Mucosa of descending colon (tissue), 3 donors: ENCODE measurements at regions not wholly inside any gene's neighbourhood (a gene's known extent, or its start where the extent isn't known, plus 50 kb on each side); places are given as distances from the start of the nearest gene placed in this dataset.

ENCODE experiments used
- ATAC-seq: fragments of 200-7000 bp; cut with Tn5 transposase; one replicate; pipeline ENCODE4 v1.9.1; 2020; ENCODE audit warnings: mild to moderate bottlenecking, moderate library complexity
- DNase-seq, 3 donors: peaks; one replicate each; pipeline ENCODE4 v3.0.0-alpha.2; 2020
- H3K36me3 ChIP-seq: fragments of 200-600 bp; one replicate; pipeline ENCODE4 v1.8.0; 2021; ENCODE audit warnings: low read depth, mild to moderate bottlenecking
- H3K4me1 ChIP-seq: fragments of 200-600 bp; one replicate; pipeline ENCODE4 v1.8.0; 2021; ENCODE audit warnings: low read depth, mild to moderate bottlenecking
- H3K4me3 ChIP-seq: fragments of 200-600 bp; one replicate; pipeline ENCODE4 v1.8.0; 2021; ENCODE audit warnings: mild to moderate bottlenecking
- H3K9me3 ChIP-seq: fragments of 200-600 bp; one replicate; pipeline ENCODE4 v1.8.0; 2021; ENCODE audit warnings: mild to moderate bottlenecking
- CTCF ChIP-seq: fragments of 200-600 bp; IDR thresholded peaks from one replicate; pipeline ENCODE4 v1.8.0; 2022; ENCODE audit warnings: antibody characterized with exemption, mild to moderate bottlenecking
- intact Hi-C, 2 donors: fragments of 100-400 bp; cut with DNase I in 1 of 2; cut with micrococcal nuclease in 1 of 2; formaldehyde crosslinking; loops; one replicate each; pipeline versions ENCODE4 v1.11.0 to v1.11.1; 2022; cut with DNase I, micrococcal nuclease
- donor health status: DM: no; HTN: no; CAD: no; lungs with moderate emphysema.
- donor health status: DM: no; HTN: no; CAD: no.
- donor health status: DM: no; HTN: yes; CAD: no.

GRCh38 chr5:120843390-120843980 is 379.4 kb downstream of the PRR16 start:
- DNase-seq (no peak), ATAC-seq (no peak)
- no peaks in the 10 kb centered on the region for H3K36me3 ChIP-seq
- intact Hi-C loops, result no loop called here
- H3K4me1 ChIP-seq, result no peaks in the 10 kb centered on the region
- no peaks in the 10 kb centered on the region for H3K9me3 ChIP-seq
- H3K4me3 ChIP-seq, result no peak overlapping the region
- TF ChIP-seq CTCF, result no peak

- Histone ChIP-seq H3K36me3 (no peaks in the 10 kb centered on the region), H3K4me3 (no peak overlapping the region), H3K9me3 (no peaks in the 10 kb centered on the region), H3K4me1 (no peaks in the 10 kb centered on the region)
- TF ChIP-seq CTCF, result no peak
- intact Hi-C loops, result no loop called here
- ATAC-seq (no peak), DNase-seq (no peak)
Observed at GRCh38 chr5:120848883-120849282, 384.8 kb downstream of the PRR16 start.

- no peak for DNase-seq
Observed at GRCh38 chr5:120852222-120852860, 388.2 kb downstream of the PRR16 start.

GRCh38 chr5:120866997-120867396 is 402.9 kb downstream of the PRR16 start:
- no peaks in the 10 kb centered on the region for H3K4me1 ChIP-seq
- H3K9me3 ChIP-seq, result no peaks in the 10 kb centered on the region
- intact Hi-C loops, result no loop called here
- H3K36me3 ChIP-seq, result no peaks in the 10 kb centered on the region
- DNase-seq (no peak), ATAC-seq (no peak)
- TF ChIP-seq CTCF, result no peak
- H3K4me3 ChIP-seq, result no peak overlapping the region

More at GRCh38 chr5:120852222-120852860, 388.2 kb downstream of the PRR16 start:
- H3K36me3 ChIP-seq, result no peaks in the 10 kb centered on the region
- no peaks in the 10 kb centered on the region for H3K9me3 ChIP-seq
- intact Hi-C loops, result no loop called here
- ATAC-seq, result no peak
- no peaks in the 10 kb centered on the region for H3K4me1 ChIP-seq
- no peak overlapping the region for H3K4me3 ChIP-seq
- no peak for TF ChIP-seq CTCF

- TF ChIP-seq CTCF, result no peak
- H3K4me3 ChIP-seq, result no peak overlapping the region
- H3K9me3 ChIP-seq, result no peaks in the 10 kb centered on the region
Observed at GRCh38 chr5:120869831-120870230, 405.7 kb downstream of the PRR16 start.

More at GRCh38 chr5:120869831-120870230, 405.7 kb downstream of the PRR16 start:
- H3K36me3 ChIP-seq, result no peaks in the 10 kb centered on the region
- no peak for DNase-seq
- no peak for ATAC-seq
- H3K4me1 ChIP-seq, result no peaks in the 10 kb centered on the region
- intact Hi-C loops, result no loop called here
